Omental fat pad (tissue), 3 donors: ENCODE measurements at regions not wholly inside any gene's neighbourhood (a gene's known extent, or its start where the extent isn't known, plus 50 kb on each side); places are given as distances from the start of the nearest gene placed in this dataset.

ENCODE experiments used
- ATAC-seq: fragments of 150-250 bp; one replicate; pipeline ENCODE4 v1.9.1; 2016; ENCODE audit warnings: mild to moderate bottlenecking, moderate library complexity; ENCODE audit not compliant: low FRiP score
- DNase-seq: peaks from one replicate; pipeline ENCODE4 v3.0.0-alpha.2; 2019; ENCODE audit warnings: low spot score
- TF ChIP-seq, protein P1 (sequence below), 3 donors: fragments of 450-650 bp; IDR thresholded peaks; one replicate each; pipeline ENCODE4 v1.5.1; 2016 to 2017; ENCODE audit warnings: antibody characterized with exemption in 3 of 3, mild to moderate bottlenecking in 3 of 3, moderate library complexity in 2 of 3

DNA sequence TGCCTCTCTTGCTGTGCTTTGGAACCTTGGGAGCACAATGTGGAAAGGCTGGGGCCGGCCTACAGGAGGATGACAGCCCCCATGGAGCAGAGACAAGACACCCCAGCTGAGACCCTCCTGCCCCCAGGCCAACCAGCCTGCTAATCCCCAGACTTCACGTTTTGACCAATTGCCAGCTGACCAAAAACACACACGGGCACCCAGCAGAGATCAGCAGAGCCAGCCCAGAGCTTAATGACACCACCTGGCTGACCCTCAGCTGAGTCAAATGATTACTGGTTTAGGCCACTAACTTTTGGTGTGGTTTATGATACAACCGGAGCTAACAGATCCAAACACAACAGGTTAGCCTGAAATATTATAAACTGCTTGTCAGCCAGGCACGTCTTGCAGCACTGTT lies 111.2 kb upstream of the KIF5B start:
- DNase-seq (no peak), ATAC-seq (no peak)
- TF ChIP-seq, protein P1, sequence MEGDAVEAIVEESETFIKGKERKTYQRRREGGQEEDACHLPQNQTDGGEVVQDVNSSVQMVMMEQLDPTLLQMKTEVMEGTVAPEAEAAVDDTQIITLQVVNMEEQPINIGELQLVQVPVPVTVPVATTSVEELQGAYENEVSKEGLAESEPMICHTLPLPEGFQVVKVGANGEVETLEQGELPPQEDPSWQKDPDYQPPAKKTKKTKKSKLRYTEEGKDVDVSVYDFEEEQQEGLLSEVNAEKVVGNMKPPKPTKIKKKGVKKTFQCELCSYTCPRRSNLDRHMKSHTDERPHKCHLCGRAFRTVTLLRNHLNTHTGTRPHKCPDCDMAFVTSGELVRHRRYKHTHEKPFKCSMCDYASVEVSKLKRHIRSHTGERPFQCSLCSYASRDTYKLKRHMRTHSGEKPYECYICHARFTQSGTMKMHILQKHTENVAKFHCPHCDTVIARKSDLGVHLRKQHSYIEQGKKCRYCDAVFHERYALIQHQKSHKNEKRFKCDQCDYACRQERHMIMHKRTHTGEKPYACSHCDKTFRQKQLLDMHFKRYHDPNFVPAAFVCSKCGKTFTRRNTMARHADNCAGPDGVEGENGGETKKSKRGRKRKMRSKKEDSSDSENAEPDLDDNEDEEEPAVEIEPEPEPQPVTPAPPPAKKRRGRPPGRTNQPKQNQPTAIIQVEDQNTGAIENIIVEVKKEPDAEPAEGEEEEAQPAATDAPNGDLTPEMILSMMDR (IDR thresholded peaks at IDR 0.05), result no peak

DNA sequence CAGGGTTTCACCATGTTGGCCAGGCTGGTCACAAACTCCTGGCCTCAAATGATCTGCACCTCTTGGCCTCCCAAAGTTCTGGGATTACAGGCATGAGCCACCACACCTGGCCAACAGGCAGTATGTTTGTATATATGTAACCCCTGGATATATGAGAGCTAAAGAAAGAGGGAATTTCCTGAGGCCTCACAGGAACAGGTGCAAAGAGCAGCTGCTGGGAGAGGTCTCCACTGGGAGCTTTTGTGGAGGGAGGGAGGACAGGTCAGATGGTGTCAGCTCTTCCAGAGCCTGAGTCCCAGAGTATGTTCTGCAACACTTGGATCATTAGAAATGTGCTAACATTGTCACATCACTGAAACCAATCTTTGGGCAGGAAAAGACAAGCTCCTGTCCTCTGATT lies 110.1 kb upstream of the KIF5B start:
- ATAC-seq (no peak), DNase-seq (no peak)
- TF ChIP-seq, protein P1 (IDR thresholded peaks at IDR 0.05), result no peak

DNA sequence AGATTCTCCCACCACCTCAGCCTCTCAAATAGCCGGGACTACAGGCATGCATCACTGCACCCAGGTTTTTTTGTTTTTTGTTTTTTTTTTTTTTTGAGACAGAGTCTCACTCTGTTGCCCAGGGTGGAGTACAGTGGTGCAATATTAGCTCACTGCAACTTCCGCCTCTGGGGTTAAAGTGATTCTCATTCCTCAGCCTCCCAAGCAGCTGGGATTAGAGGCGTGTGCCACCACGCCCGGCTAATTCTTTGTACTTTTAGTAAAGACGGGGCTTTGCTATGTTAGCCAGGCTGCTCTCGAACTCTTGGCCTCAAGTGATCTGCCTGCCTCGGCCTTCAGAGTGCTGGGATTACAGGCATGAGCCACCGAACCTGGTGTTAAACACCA lies 107.5 kb upstream of the KIF5B start:
- DNase-seq (no peak), ATAC-seq (no peak)
- TF ChIP-seq, protein P1 (IDR thresholded peaks at IDR 0.05), result no peak

DNA sequence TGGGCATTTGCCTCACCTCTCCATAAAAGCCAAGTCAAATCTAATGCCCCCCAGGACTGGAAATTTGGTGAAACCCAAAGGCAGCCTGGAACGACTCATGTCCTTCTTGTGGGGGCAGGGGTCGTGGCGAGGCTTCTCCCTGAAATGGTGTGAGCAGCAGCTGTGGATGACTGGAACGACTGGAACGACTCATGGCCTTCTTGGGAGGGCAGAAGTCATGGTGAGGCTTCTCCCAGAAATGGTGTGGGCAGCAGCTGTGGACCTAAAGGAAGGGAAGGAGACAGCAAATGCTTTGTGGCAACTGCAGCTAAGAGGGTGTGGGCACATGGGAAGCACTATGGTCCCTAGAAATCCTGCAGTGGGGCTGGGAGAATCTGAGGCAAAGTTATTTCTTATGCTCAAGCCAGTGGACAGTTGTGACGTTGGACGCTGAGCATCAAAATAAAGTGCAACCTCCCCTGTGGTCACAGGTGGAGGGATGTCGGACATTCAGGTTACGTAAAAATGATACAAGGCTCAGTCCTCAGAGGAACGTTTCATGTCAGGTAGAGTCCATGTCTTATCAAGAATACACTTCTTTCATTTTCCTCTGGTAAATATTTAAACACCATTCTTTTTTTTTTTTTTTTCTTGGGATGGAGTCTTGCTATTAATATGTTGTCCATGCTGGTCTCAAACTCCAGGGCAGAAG lies 107.0 kb upstream of the KIF5B start:
- no peak for DNase-seq
- ATAC-seq, result no peak
- TF ChIP-seq, protein P1 (IDR thresholded peaks at IDR 0.05), result no peak

DNA sequence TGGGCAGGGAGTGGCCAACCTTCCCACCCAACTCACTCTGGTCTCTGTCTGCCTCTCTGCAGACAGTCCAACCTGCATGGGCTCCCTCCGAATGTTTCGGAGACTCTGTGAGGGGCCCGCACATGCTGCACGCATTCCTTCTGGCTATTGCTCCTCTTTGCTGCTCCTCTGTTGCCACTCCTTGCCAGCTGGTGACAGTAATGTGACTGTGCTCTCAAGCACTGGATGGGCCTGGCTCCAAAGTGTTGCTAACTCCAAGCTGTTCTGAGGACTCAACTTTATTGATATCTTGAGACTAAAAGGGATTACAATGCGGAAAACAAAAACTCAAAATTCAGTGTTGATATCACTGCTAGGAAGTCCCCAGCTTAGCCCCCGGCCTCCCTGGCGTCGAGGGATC lies 105.4 kb upstream of the KIF5B start:
- ATAC-seq, result no peak
- TF ChIP-seq, protein P1 (IDR thresholded peaks at IDR 0.05), result no peak

DNA sequence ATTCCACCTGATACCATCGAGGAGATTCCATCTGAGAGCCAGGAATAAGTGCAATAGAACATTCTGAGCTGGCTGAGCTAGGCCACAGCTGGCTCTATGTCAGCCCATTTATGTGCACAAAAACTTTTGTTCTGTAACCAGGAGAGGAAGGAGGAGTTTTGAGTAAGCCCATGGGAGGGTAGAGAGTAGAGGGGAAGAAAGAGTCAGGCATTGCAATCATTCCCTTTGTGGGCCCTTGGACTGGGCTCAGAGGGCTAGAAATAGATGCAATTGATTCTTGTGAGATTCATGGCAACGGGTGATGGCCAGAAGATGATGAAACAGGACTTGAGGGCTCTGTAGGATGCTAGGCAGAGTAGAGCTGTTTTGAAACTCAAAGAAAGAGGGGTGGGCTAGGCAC lies 104.6 kb upstream of the KIF5B start:
- DNase-seq (no peak), ATAC-seq (no peak)
- TF ChIP-seq, protein P1 (IDR thresholded peaks at IDR 0.05), result no peak

More for the DNA sequence above, 105.4 kb upstream of the KIF5B start:
- no peak for DNase-seq

DNA sequence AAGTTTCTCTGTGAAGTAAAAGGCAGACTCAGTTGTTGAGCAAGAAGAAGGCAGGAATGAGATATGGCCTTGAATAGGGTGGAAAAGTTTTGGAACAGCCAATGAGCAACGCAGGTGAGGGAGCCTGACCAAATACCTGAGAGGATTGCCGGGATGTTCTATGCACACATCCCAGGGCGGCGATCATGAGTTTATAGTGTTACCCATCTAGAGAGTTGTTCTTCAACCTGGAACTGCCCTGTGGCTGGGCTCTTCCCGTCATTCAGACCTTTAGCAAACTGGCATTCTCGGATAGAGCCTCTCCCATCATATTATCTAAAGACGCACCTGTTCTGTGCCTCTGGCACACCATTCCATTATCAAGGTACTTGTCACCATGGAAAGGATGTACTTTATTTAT lies 103.0 kb upstream of the KIF5B start:
- no peak for ATAC-seq
- TF ChIP-seq, protein P1 (IDR thresholded peaks at IDR 0.05), result no peak
- no peak for DNase-seq
